ENCODE measurements at regions not wholly inside any gene's neighbourhood (a gene's known extent, or its start where the extent isn't known, plus 50 kb on each side); places are given as distances from the start of the nearest gene placed in this dataset.
A peak's percentile ranks its signal among the peaks of the same experiment; 100 is the strongest.

DNA sequence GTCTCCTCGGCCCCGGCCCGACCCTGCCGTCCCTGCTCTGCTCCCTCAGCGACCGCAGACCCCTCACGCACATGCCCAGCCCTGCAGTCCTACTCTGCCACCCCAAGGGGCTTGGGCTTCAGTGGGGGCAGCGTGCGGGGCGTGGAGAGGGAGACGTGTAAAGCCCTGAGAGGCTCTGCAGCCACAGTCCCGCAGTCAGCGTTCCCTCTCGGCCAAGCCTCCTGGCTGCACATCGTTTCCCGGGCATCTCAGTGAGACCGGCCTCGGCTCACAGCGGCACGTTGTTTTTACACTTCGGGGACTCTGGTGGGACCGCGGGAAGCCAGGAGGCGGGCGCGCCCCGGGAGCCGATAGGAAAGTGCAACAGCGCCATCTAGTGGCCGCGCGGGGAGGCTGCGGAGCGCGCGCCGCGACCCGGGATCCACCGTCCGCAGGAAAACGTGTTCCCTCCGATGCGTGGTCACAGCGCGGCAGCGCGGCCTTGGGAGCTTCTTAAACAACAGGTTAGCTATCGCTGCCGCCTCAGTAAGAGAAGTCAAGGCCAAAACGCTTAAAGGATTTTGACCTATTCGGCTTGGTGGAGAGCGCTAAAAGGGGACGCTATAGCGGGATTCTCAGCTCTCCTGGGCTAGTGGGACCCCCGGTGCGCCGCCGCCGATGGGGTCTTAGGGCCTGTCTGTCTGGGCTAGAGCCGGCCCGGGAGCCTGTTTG, 226.8 kb upstream of the IGF1R start (continued):
- TF ChIP-seq FOSL1 (IDR thresholded peaks at IDR 0.05; ENCODE audit: low read depth) (no peak), POLR2A (IDR thresholded peaks at IDR 0.05; ENCODE audit: borderline replicate concordance, extremely low read depth, insufficient read depth, insufficient read length) (no peak), TCF7L2 (IDR thresholded peaks at IDR 0.05; ENCODE audit: borderline replicate concordance, extremely low read depth, insufficient read depth, insufficient read length) (no peak), EGR1 (IDR thresholded peaks at IDR 0.05; ENCODE audit: low read depth) (no peak), ZNF274 (IDR thresholded peaks at IDR 0.05; ENCODE audit: low read depth, low read length) (no peak), EZH2phosphoT487 (IDR thresholded peaks at IDR 0.05; ENCODE audit: borderline replicate concordance) (no peak), ELF1 (IDR thresholded peaks at IDR 0.05; ENCODE audit: borderline replicate concordance, low read depth) (no peak), RAD21 (IDR thresholded peaks at IDR 0.05; ENCODE audit: low read depth) (peak; percentile 90), CBX3 (IDR thresholded peaks at IDR 0.05; ENCODE audit: low read depth) (peak; percentile 67)
- TF ChIP-seq, protein P1, sequence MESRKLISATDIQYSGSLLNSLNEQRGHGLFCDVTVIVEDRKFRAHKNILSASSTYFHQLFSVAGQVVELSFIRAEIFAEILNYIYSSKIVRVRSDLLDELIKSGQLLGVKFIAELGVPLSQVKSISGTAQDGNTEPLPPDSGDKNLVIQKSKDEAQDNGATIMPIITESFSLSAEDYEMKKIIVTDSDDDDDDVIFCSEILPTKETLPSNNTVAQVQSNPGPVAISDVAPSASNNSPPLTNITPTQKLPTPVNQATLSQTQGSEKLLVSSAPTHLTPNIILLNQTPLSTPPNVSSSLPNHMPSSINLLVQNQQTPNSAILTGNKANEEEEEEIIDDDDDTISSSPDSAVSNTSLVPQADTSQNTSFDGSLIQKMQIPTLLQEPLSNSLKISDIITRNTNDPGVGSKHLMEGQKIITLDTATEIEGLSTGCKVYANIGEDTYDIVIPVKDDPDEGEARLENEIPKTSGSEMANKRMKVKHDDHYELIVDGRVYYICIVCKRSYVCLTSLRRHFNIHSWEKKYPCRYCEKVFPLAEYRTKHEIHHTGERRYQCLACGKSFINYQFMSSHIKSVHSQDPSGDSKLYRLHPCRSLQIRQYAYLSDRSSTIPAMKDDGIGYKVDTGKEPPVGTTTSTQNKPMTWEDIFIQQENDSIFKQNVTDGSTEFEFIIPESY (IDR thresholded peaks at IDR 0.05; ENCODE audit: extremely low read depth, insufficient replicate concordance, low read length), result no peak

DNA sequence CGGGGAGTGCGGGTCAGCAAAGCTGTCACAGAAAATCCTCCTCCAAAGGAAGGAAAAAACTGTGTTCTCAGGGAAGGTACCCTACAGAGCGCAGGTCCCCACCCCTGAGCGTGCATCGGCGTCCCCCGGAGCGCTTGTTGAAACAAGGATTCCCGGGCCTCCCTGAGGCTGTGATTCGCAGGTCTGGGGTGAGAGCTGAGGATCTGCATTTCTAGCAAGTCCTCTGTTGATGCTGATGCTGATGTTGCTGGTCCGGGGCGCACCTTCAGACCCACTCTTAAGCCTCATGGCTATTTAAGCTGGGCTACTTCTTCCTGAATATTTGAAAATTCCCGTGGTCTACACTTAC, 226.2 kb upstream of the IGF1R start:
- H3K36me3 ChIP-seq (ENCODE audit: control insufficient read depth in 1 of 2, insufficient read depth in 2 of 2, low read length in 2 of 2), result no peaks in the 10 kb centered on the region
- H3K4me3 ChIP-seq (replicated peaks in 1 of 2; ENCODE audit: low read depth in 1 of 2, low read length in 2 of 2), result no peak overlapping the region
- ATAC-seq (no peak), DNase-seq (ENCODE audit: low read depth, low spot score) (no peak)
- peaks cover 0 to 4% of the 10 kb centered on the region in 2 experiments; a peak in 1 of 4 replicates for H3K4me1 ChIP-seq (ENCODE audit: control insufficient read depth in 1 of 2, insufficient read depth in 2 of 2, low read length in 2 of 2)
- ChIA-PET RAD21 (ENCODE audit: low non-redundant PET in 1 of 2, low total read pairs in 2 of 2, uncharacterized antibody in 2 of 2, unreplicated experiment in 2 of 2) (no interaction called here), CTCF (interaction anchor here (0.7 to 1.5 kb wide), 5 partner anchors 16 to 128 kb away, joined by 3 to 15 read pairs (median 3); no protein-coding TSS in a partner anchor), POLR2A (no interaction called here)
- no peaks in the 10 kb centered on the region for H3K79me2 ChIP-seq (ENCODE audit: insufficient read depth, low read length)
- peak overlapping the region; percentile 92 for H2AFZ ChIP-seq (ENCODE audit: low read depth, low read length, poor library complexity, severe bottlenecking)
- no peaks in the 10 kb centered on the region for H4K20me1 ChIP-seq (ENCODE audit: insufficient read depth)
- BruUV-seq (replicated peaks), result no TSS peak
- no peak overlapping the region for H3K9ac ChIP-seq (ENCODE audit: low read length)
- TF ChIP-seq YY1 (IDR thresholded peaks at IDR 0.05; ENCODE audit: extremely low read depth, insufficient replicate concordance, low read depth, low read length) (no peak), EGR1 (IDR thresholded peaks at IDR 0.05; ENCODE audit: low read depth) (no peak)
- peaks cover 10% of the 10 kb centered on the region; the same call in 1 of the 2 replicates for H3K27me3 ChIP-seq (ENCODE audit: insufficient read depth, low read length)
- H3K27ac ChIP-seq (ENCODE audit: low read depth, low read length), result no peak overlapping the region
- H3K9me3 ChIP-seq (ENCODE audit: control insufficient read depth in 1 of 2, insufficient read depth in 1 of 2, low read depth in 1 of 2, low read length in 2 of 2), result no peaks in the 10 kb centered on the region
- intact Hi-C loops (cut with micrococcal nuclease), result loop anchor here (2.0 to 10.0 kb wide), 3 partner anchors 130 to 517 kb away; no protein-coding TSS in a partner anchor
- no peaks in the 10 kb centered on the region for H3K9me2 ChIP-seq (ENCODE audit: insufficient read depth)
- peak overlapping the region; percentile 47 for H3K4me2 ChIP-seq (ENCODE audit: low read length)
